PC-9 (cell line): ENCODE measurements at regions not wholly inside any gene's neighbourhood (a gene's known extent, or its start where the extent isn't known, plus 50 kb on each side); places are given as distances from the start of the nearest gene placed in this dataset.

ENCODE experiments used
- EZH2 ChIP-seq: fragments of 200-600 bp; sonication (generic); IDR thresholded peaks from 2 replicates; pipeline ENCODE4 v1.8.0; 2017; ENCODE audit warnings: antibody characterized with exemption, low read depth
- TF ChIP-seq, protein P1 (sequence below): fragments of 200-600 bp; sonication (generic); conservative IDR thresholded peaks from 2 replicates; pipeline ENCODE4 v1.6.1; 2017; ENCODE audit warnings: mixed run types, antibody characterized with exemption, mild to moderate bottlenecking, moderate library complexity

DNA sequence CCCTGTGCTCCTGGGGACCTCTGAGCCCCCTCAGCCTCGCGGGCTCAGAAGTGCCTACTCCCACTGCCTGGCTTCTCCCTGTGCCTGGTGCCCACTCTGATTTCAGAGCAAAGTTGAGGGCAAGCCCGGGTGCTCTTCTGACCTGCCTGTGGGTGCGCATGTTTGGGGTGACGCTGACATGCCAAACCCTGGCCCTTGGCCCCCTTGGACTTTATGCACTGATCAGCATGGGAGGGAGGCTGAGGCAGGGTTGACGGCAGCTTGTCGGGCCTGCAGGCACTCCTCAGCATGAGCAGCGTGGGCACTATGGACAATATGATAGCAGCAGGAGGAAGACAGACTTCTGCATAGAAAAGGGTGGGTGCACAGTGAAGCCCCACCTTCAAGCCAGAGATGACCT, 279.3 kb upstream of the KLF12 start:
- TF ChIP-seq, protein P1, sequence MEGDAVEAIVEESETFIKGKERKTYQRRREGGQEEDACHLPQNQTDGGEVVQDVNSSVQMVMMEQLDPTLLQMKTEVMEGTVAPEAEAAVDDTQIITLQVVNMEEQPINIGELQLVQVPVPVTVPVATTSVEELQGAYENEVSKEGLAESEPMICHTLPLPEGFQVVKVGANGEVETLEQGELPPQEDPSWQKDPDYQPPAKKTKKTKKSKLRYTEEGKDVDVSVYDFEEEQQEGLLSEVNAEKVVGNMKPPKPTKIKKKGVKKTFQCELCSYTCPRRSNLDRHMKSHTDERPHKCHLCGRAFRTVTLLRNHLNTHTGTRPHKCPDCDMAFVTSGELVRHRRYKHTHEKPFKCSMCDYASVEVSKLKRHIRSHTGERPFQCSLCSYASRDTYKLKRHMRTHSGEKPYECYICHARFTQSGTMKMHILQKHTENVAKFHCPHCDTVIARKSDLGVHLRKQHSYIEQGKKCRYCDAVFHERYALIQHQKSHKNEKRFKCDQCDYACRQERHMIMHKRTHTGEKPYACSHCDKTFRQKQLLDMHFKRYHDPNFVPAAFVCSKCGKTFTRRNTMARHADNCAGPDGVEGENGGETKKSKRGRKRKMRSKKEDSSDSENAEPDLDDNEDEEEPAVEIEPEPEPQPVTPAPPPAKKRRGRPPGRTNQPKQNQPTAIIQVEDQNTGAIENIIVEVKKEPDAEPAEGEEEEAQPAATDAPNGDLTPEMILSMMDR = no peak
- no peak for TF ChIP-seq EZH2
